ENCODE measurements at regions not wholly inside any gene's neighbourhood (a gene's known extent, or its start where the extent isn't known, plus 50 kb on each side); places are given as distances from the start of the nearest gene placed in this dataset.

GRCh38 chr9:111110805-111111204 is 72.5 kb upstream of the LPAR1 start:
- TF ChIP-seq POLR2A (IDR thresholded peaks at IDR 0.05): no peak
- TF ChIP-seq CTCF (IDR thresholded peaks at IDR 0.05): no peak

All from adrenal gland (tissue), 5 donors.